ENCODE measurements at regions not wholly inside any gene's neighbourhood (a gene's known extent, or its start where the extent isn't known, plus 50 kb on each side); places are given as distances from the start of the nearest gene placed in this dataset.

- Histone ChIP-seq H3K36me3 (no peaks in the 10 kb centered on the region), H3K4me3 (no peak overlapping the region), H3K9me3 (no peaks in the 10 kb centered on the region), H3K27me3 (no peaks in the 10 kb centered on the region)
- DNase-seq, result no peak
These were observed 1278.0 kb upstream of the MAP3K7 start for GRCh38 chr6:91864911-91865310.

- no peak for DNase-seq
- no peaks in the 10 kb centered on the region for H3K27me3 ChIP-seq
These were observed 1273.9 kb upstream of the MAP3K7 start for GRCh38 chr6:91860541-91861335.

GRCh38 chr6:91852252-91852651, 1265.4 kb upstream of the MAP3K7 start:
- no peaks in the 10 kb centered on the region for H3K27me3 ChIP-seq
- H3K4me3 ChIP-seq, result no peak overlapping the region
- H3K36me3 ChIP-seq, result no peaks in the 10 kb centered on the region
- H3K9me3 ChIP-seq, result no peaks in the 10 kb centered on the region
- DNase-seq, result no peak

More at GRCh38 chr6:91860541-91861335, 1273.9 kb upstream of the MAP3K7 start:
- Histone ChIP-seq H3K9me3 (no peaks in the 10 kb centered on the region), H3K36me3 (no peaks in the 10 kb centered on the region), H3K4me3 (no peak overlapping the region)

- Histone ChIP-seq H3K4me3 (no peak overlapping the region), H3K27me3 (no peaks in the 10 kb centered on the region), H3K9me3 (no peaks in the 10 kb centered on the region), H3K36me3 (no peaks in the 10 kb centered on the region)
- no peak for DNase-seq
These were observed 1247.9 kb upstream of the MAP3K7 start for GRCh38 chr6:91834813-91835212.

GRCh38 chr6:91827151-91827550, 1240.3 kb upstream of the MAP3K7 start:
- no peak for DNase-seq
- Histone ChIP-seq H3K36me3 (no peaks in the 10 kb centered on the region), H3K27me3 (no peaks in the 10 kb centered on the region), H3K4me3 (no peak overlapping the region), H3K9me3 (no peaks in the 10 kb centered on the region)

GRCh38 chr6:91826128-91826527, 1239.3 kb upstream of the MAP3K7 start:
- H3K9me3 ChIP-seq, result no peaks in the 10 kb centered on the region
- H3K27me3 ChIP-seq, result no peaks in the 10 kb centered on the region
- no peaks in the 10 kb centered on the region for H3K36me3 ChIP-seq
- no peak for DNase-seq
- no peak overlapping the region for H3K4me3 ChIP-seq

- H3K27me3 ChIP-seq, result no peaks in the 10 kb centered on the region
- no peak overlapping the region for H3K4me3 ChIP-seq
- H3K9me3 ChIP-seq, result no peaks in the 10 kb centered on the region
- no peak for DNase-seq
- H3K36me3 ChIP-seq, result no peaks in the 10 kb centered on the region
These were observed 1237.5 kb upstream of the MAP3K7 start for GRCh38 chr6:91824331-91824730.

- Histone ChIP-seq H3K9me3 (no peaks in the 10 kb centered on the region), H3K36me3 (no peaks in the 10 kb centered on the region), H3K27me3 (no peaks in the 10 kb centered on the region), H3K4me3 (no peak overlapping the region)
- no peak for DNase-seq
These were observed 1235.7 kb upstream of the MAP3K7 start for GRCh38 chr6:91822581-91822980.

- Histone ChIP-seq H3K36me3 (no peaks in the 10 kb centered on the region), H3K4me3 (no peak overlapping the region), H3K27me3 (no peaks in the 10 kb centered on the region), H3K9me3 (no peaks in the 10 kb centered on the region)
- DNase-seq, result no peak
These were observed 1229.5 kb upstream of the MAP3K7 start for GRCh38 chr6:91816335-91816734.

GRCh38 chr6:91813641-91814040, 1226.8 kb upstream of the MAP3K7 start:
- no peaks in the 10 kb centered on the region for H3K9me3 ChIP-seq
- H3K4me3 ChIP-seq, result no peak overlapping the region
- DNase-seq, result no peak
- H3K27me3 ChIP-seq, result no peaks in the 10 kb centered on the region
- H3K36me3 ChIP-seq, result no peaks in the 10 kb centered on the region

- H3K27me3 ChIP-seq, result no peaks in the 10 kb centered on the region
- H3K9me3 ChIP-seq, result no peaks in the 10 kb centered on the region
- no peaks in the 10 kb centered on the region for H3K36me3 ChIP-seq
- no peak for DNase-seq
- no peak overlapping the region for H3K4me3 ChIP-seq
These were observed 1225.9 kb upstream of the MAP3K7 start for GRCh38 chr6:91812596-91813274.

GRCh38 chr6:91804981-91805380, 1218.1 kb upstream of the MAP3K7 start:
- H3K9me3 ChIP-seq, result 0 out of 2 replicates have a peak, but pooled peaks cover 3% of the 10 kb centered on the region
- no peaks in the 10 kb centered on the region for H3K27me3 ChIP-seq
- DNase-seq, result no peak
- no peak overlapping the region for H3K4me3 ChIP-seq
- no peaks in the 10 kb centered on the region for H3K36me3 ChIP-seq

GRCh38 chr6:91802431-91802830, 1215.6 kb upstream of the MAP3K7 start:
- no peak for DNase-seq
- Histone ChIP-seq H3K27me3 (no peaks in the 10 kb centered on the region), H3K36me3 (no peaks in the 10 kb centered on the region), H3K4me3 (no peak overlapping the region), H3K9me3 (0 out of 2 replicates have a peak, but pooled peaks cover 3% of the 10 kb centered on the region)

- Histone ChIP-seq H3K36me3 (no peaks in the 10 kb centered on the region), H3K9me3 (no peaks in the 10 kb centered on the region), H3K27me3 (no peaks in the 10 kb centered on the region), H3K4me3 (no peak overlapping the region)
- DNase-seq, result no peak
These were observed 1209.7 kb upstream of the MAP3K7 start for GRCh38 chr6:91796603-91797002.

- Histone ChIP-seq H3K27me3 (no peaks in the 10 kb centered on the region), H3K4me3 (no peak overlapping the region), H3K9me3 (0 out of 2 replicates have a peak, but pooled peaks cover 3% of the 10 kb centered on the region), H3K36me3 (no peaks in the 10 kb centered on the region)
- DNase-seq, result no peak
These were observed 1201.6 kb upstream of the MAP3K7 start for GRCh38 chr6:91788501-91788900.

- H3K36me3 ChIP-seq, result no peaks in the 10 kb centered on the region
- 0 out of 2 replicates have a peak, but pooled peaks cover 3% of the 10 kb centered on the region for H3K9me3 ChIP-seq
- H3K4me3 ChIP-seq, result no peak overlapping the region
- DNase-seq, result no peak
- H3K27me3 ChIP-seq, result no peaks in the 10 kb centered on the region
These were observed 1199.8 kb upstream of the MAP3K7 start for GRCh38 chr6:91786474-91787184.

GRCh38 chr6:91782802-91783201, 1195.9 kb upstream of the MAP3K7 start:
- Histone ChIP-seq H3K36me3 (no peaks in the 10 kb centered on the region), H3K27me3 (no peaks in the 10 kb centered on the region), H3K9me3 (0 out of 2 replicates have a peak, but pooled peaks cover 3% of the 10 kb centered on the region), H3K4me3 (no peak overlapping the region)
- no peak for DNase-seq

Data from MG63 (cell line).